ENCODE measurements at regions not wholly inside any gene's neighbourhood (a gene's known extent, or its start where the extent isn't known, plus 50 kb on each side); places are given as distances from the start of the nearest gene placed in this dataset.
"Not testable (repeated sequence)": the region's sequence is repeated elsewhere in the genome, so short reads cannot be mapped to it uniquely, and the experiment has no call there.

- Histone ChIP-seq H3K4me1 (peaks cover 0 to 11% (median 0%) of the 10 kb centered on the region in 3 donors), H3K4me3 (no peak overlapping the region), H3K9me3 (no peaks in the 10 kb centered on the region), H3K27me3 (no peaks in the 10 kb centered on the region), H3K27ac (no peak overlapping the region), H3K36me3 (no peaks in the 10 kb centered on the region)
- 56 to 70% methylated on average over 1 of the region's 1 CpG for WGBS, 2 donors (ENCODE audit: low coverage in 1 of 2)
- TF ChIP-seq CTCF (IDR thresholded peaks at IDR 0.05) (no peak), POLR2AphosphoS5 (IDR thresholded peaks at IDR 0.05) (no peak), EP300 (IDR thresholded peaks at IDR 0.05) (no peak), POLR2A (IDR thresholded peaks at IDR 0.05) (no peak)
- ATAC-seq, result no peak
These were observed 1101.8 kb downstream of the SORCS3 start for GRCh38 chr10:105742923-105743322.

DNA sequence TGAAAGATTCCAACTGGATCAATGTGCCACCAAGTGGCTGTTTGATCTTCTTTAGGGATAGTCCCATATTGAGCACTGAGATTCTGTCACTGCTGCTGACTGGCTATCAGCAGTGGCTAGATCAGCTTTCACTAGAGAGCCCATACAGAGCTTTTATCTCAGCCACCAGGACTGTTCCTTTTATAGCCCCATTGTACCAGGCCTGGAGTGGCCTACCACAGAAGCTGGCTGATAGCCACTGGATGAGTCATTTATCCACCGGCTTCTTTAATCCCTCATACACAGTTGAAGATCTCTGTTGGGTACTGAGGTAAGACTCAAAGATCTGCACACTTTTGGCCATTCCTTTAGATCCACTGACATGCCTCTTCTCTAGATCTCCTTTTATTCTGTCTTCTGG lies 1101.1 kb downstream of the SORCS3 start:
- Histone ChIP-seq H3K36me3 (no peaks in the 10 kb centered on the region), H3K27me3 (no peaks in the 10 kb centered on the region), H3K4me1 (peaks cover 0 to 11% (median 0%) of the 10 kb centered on the region in 3 donors), H3K9me3 (no peaks in the 10 kb centered on the region), H3K27ac (no peak overlapping the region), H3K4me3 (no peak overlapping the region)
- TF ChIP-seq CTCF (IDR thresholded peaks at IDR 0.05) (no peak), POLR2A (IDR thresholded peaks at IDR 0.05) (no peak), EP300 (IDR thresholded peaks at IDR 0.05) (no peak), POLR2AphosphoS5 (IDR thresholded peaks at IDR 0.05) (no peak)
- WGBS, 2 donors (ENCODE audit: low coverage in 1 of 2), result 13 to 50% methylated on average over 1 of the region's 1 CpG
- ATAC-seq, result no peak

GRCh38 chr10:105734479-105734878 lies 1093.4 kb downstream of the SORCS3 start:
- Histone ChIP-seq H3K4me3 (no peak overlapping the region), H3K27ac (no peak overlapping the region), H3K9me3 (no peaks in the 10 kb centered on the region), H3K4me1 (no peaks in the 10 kb centered on the region), H3K36me3 (no peaks in the 10 kb centered on the region), H3K27me3 (no peaks in the 10 kb centered on the region)
- ATAC-seq, result no peak
- TF ChIP-seq EP300 (IDR thresholded peaks at IDR 0.05) (no peak), CTCF (IDR thresholded peaks at IDR 0.05) (no peak), POLR2AphosphoS5 (IDR thresholded peaks at IDR 0.05) (no peak), POLR2A (IDR thresholded peaks at IDR 0.05) (no peak)
- 78 to 83% methylated on average over 2 of the region's 2 CpGs for WGBS, 2 donors (ENCODE audit: low coverage in 1 of 2)

DNA sequence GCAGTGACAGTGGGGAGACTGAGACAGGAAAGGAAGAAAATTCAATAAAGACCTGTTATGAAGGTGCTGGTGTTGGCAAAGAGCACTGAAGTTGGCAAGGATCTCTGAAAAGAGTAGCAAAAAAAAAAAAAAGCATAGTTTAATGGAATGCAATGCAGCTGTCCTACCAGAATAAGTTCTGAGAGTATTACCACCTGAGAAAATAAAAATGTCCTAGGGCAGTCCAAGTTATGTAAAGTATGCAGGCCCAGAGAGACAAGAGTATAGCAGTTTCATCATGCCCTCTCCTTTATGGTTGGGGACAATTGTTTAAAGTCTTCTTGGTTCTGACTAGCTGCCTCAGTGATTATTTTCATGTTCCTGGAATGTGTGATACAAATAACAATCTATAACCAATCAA lies 1092.8 kb downstream of the SORCS3 start:
- H3K9me3 ChIP-seq, result no peaks in the 10 kb centered on the region
- no peaks in the 10 kb centered on the region for H3K27me3 ChIP-seq
- H3K36me3 ChIP-seq, result no peaks in the 10 kb centered on the region
- no peak for ATAC-seq
- H3K4me1 ChIP-seq, result no peaks in the 10 kb centered on the region
- no peak overlapping the region for H3K27ac ChIP-seq
- H3K4me3 ChIP-seq, result no peak overlapping the region
- no peak for TF ChIP-seq EP300 (IDR thresholded peaks at IDR 0.05)
- TF ChIP-seq CTCF (IDR thresholded peaks at IDR 0.05), result no peak
- no peak for TF ChIP-seq POLR2A (IDR thresholded peaks at IDR 0.05)
- TF ChIP-seq POLR2AphosphoS5 (IDR thresholded peaks at IDR 0.05), result no peak

DNA sequence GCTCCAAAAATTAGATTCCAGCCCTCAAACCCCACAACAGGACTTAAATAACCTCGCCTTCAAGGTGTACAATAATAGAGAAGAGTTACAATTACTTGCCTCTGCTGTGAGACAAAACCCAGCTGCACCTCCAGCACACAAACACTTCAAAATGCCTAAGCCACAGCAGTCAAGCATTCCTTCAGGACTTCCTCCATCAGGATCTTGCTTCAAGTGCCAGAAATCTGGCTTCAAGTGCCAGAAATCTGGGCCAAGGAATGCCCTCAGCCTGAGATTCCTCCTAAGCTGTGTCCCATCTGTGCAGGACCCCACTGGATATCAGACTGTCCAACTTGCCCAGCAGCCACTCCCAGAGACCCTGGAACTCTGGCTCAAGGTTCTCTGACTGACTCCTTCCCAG lies 1088.3 kb downstream of the SORCS3 start:
- Histone ChIP-seq H3K9me3 (no peaks in the 10 kb centered on the region), H3K4me1 (no peaks in the 10 kb centered on the region), H3K4me3 (no peak overlapping the region), H3K27me3 (no peaks in the 10 kb centered on the region), H3K36me3 (no peaks in the 10 kb centered on the region), H3K27ac (no peak overlapping the region)
- ATAC-seq, result no peak
- TF ChIP-seq POLR2A (IDR thresholded peaks at IDR 0.05) (no peak), POLR2AphosphoS5 (IDR thresholded peaks at IDR 0.05) (no peak), EP300 (IDR thresholded peaks at IDR 0.05) (no peak), CTCF (IDR thresholded peaks at IDR 0.05) (no peak)
- WGBS, 2 donors (ENCODE audit: low coverage in 1 of 2), result 63% methylated on average over 1 of the region's 1 CpG; no CpG with 5 or more reads in 1 of the 2 donors

GRCh38 chr10:105727586-105727985 lies 1086.5 kb downstream of the SORCS3 start:
- not testable (repeated sequence) for H3K27me3 ChIP-seq, H3K36me3 ChIP-seq, ATAC-seq, H3K9me3 ChIP-seq, H3K27ac ChIP-seq, H3K4me3 ChIP-seq, H3K4me1 ChIP-seq
- WGBS, 2 donors (ENCODE audit: low coverage in 1 of 2), result 63 to 85% methylated on average over 2 of the region's 2 CpGs
